Islet of Langerhans (tissue), 1 donor: ENCODE measurements at regions not wholly inside any gene's neighbourhood (a gene's known extent, or its start where the extent isn't known, plus 50 kb on each side); places are given as distances from the start of the nearest gene placed in this dataset.

ENCODE experiments used
- FAIRE-seq: peaks from one replicate; lab custom pipeline; 2011; peaks lifted over from hg19 to GRCh38; lab: Jason Lieb, UNC

GRCh38 chr14:87725318-87725717, 267.7 kb downstream of the GALC start:
- no peak for FAIRE-seq

GRCh38 chr14:87712396-87713090, 280.4 kb downstream of the GALC start:
- FAIRE-seq: no peak

- no peak for FAIRE-seq
Measured at GRCh38 chr14:87705439-87705896, 287.5 kb downstream of the GALC start.

GRCh38 chr14:87698481-87698880, 294.5 kb downstream of the GALC start:
- no peak for FAIRE-seq

GRCh38 chr14:87696485-87696884, 296.5 kb downstream of the GALC start:
- FAIRE-seq: no peak

- FAIRE-seq: no peak
Measured at GRCh38 chr14:87691042-87691881, 301.7 kb downstream of the GALC start.

- no peak for FAIRE-seq
Measured at GRCh38 chr14:87690076-87690613, 302.8 kb downstream of the GALC start.

GRCh38 chr14:87688524-87688923, 304.5 kb downstream of the GALC start:
- no peak for FAIRE-seq

- FAIRE-seq: no peak
Measured at GRCh38 chr14:87687420-87687819, 305.6 kb downstream of the GALC start.

- no peak for FAIRE-seq
Measured at GRCh38 chr14:87686746-87687145, 306.2 kb downstream of the GALC start.

GRCh38 chr14:87679866-87680265, 313.1 kb downstream of the GALC start:
- FAIRE-seq: no peak

- no peak for FAIRE-seq
Measured at GRCh38 chr14:87678624-87679023, 314.4 kb downstream of the GALC start.

- no peak for FAIRE-seq
Measured at GRCh38 chr14:87676814-87677437, 316.1 kb downstream of the GALC start.

GRCh38 chr14:87667659-87668058, 325.3 kb downstream of the GALC start:
- no peak for FAIRE-seq

GRCh38 chr14:87656315-87656714, 336.7 kb downstream of the GALC start:
- FAIRE-seq: no peak

- FAIRE-seq: no peak
Measured at GRCh38 chr14:87652278-87652677, 340.7 kb downstream of the GALC start.

GRCh38 chr14:87644689-87645088, 348.3 kb downstream of the GALC start:
- FAIRE-seq: no peak

GRCh38 chr14:87643005-87643404, 350.0 kb downstream of the GALC start:
- FAIRE-seq: no peak

- no peak for FAIRE-seq
Measured at GRCh38 chr14:87640553-87640952, 352.4 kb downstream of the GALC start.

GRCh38 chr14:87638196-87638595, 354.8 kb downstream of the GALC start:
- FAIRE-seq: no peak

GRCh38 chr14:87635442-87635841, 357.5 kb downstream of the GALC start:
- no peak for FAIRE-seq

- no peak for FAIRE-seq
Measured at GRCh38 chr14:87632796-87633195, 360.2 kb downstream of the GALC start.

GRCh38 chr14:87630846-87631245, 362.1 kb downstream of the GALC start:
- FAIRE-seq: no peak
